ENCODE measurements at regions not wholly inside any gene's neighbourhood (a gene's known extent, or its start where the extent isn't known, plus 50 kb on each side); places are given as distances from the start of the nearest gene placed in this dataset.

DNA sequence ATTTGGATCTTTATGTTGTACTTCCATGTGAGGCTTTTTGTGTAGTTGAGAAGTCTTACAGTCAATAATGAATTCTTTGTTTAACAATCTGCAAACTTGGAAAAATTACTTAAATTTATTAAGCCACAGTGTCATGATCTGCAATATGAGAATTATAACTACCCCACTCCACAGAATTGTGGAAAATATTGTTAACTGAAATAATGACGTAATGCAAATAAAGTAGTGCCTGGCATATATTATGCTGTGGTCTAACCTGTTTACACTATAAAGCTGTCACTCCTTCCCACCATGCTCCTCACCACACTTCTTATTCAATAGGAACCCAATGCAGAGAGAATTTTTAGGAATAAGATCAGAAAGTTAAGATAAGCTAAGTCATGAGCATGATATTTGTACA lies 632.1 kb upstream of the GALNTL6 start:
- TF ChIP-seq CTCF (IDR thresholded peaks at IDR 0.05; ENCODE audit: insufficient read depth, low read length), result no peak
- no peak for TF ChIP-seq POLR2AphosphoS5 (IDR thresholded peaks at IDR 0.05; ENCODE audit: low read depth)

All from HL-60 (cell line).